HEK293T (cell line): ENCODE measurements at regions not wholly inside any gene's neighbourhood (a gene's known extent, or its start where the extent isn't known, plus 50 kb on each side); places are given as distances from the start of the nearest gene placed in this dataset.

Experiments used
- ARNT ChIP-seq: fragments of 450-650 bp; IDR thresholded peaks from 2 replicates; pipeline ENCODE4 v1.6.1; 2017; ENCODE audit warnings: mild to moderate bottlenecking
- BHLHE40 ChIP-seq: fragments of 450-650 bp; IDR thresholded peaks from 2 replicates; pipeline ENCODE4 v1.6.1; 2016; ENCODE audit warnings: mild to moderate bottlenecking, moderate library complexity, borderline replicate concordance
- CTBP1 ChIP-seq: fragments of 450-650 bp; IDR thresholded peaks from 2 replicates; pipeline ENCODE4 v1.6.1; 2016; ENCODE audit warnings: borderline replicate concordance
- ELF4 ChIP-seq: fragments of 450-650 bp; IDR thresholded peaks from 2 replicates; pipeline ENCODE4 v1.6.1; 2017; ENCODE audit warnings: antibody characterized with exemption
- FOXA1 ChIP-seq: fragments of 450-650 bp; IDR thresholded peaks from 2 replicates; pipeline ENCODE4 v1.6.1; 2016; ENCODE audit warnings: mild to moderate bottlenecking
- FOXM1 ChIP-seq: fragments of 450-650 bp; IDR thresholded peaks from 2 replicates; pipeline ENCODE4 v1.6.1; 2017; ENCODE audit warnings: mild to moderate bottlenecking, borderline replicate concordance
- HDGF ChIP-seq: fragments of 450-650 bp; IDR thresholded peaks from 2 replicates; pipeline ENCODE4 v1.6.1; 2017; ENCODE audit warnings: antibody characterized with exemption, borderline replicate concordance
- L3MBTL2 ChIP-seq: fragments of 450-650 bp; conservative IDR thresholded peaks from 2 replicates; pipeline ENCODE4 v1.6.1; 2016; ENCODE audit warnings: mild to moderate bottlenecking
- NFRKB ChIP-seq: fragments of 450-650 bp; IDR thresholded peaks from 2 replicates; pipeline ENCODE4 v1.6.1; 2016; ENCODE audit warnings: mild to moderate bottlenecking, moderate library complexity
- PKNOX1 ChIP-seq: fragments of 450-650 bp; IDR thresholded peaks from 2 replicates; pipeline ENCODE4 v1.6.1; 2016
- SP1 ChIP-seq: fragments of 450-650 bp; IDR thresholded peaks from 2 replicates; pipeline ENCODE4 v1.6.1; 2017
- SUZ12 ChIP-seq: fragments of 450-650 bp; IDR thresholded peaks from 2 replicates; pipeline ENCODE4 v1.6.1; 2016; ENCODE audit warnings: mild to moderate bottlenecking
- TARDBP ChIP-seq: fragments of 450-650 bp; IDR thresholded peaks from 2 replicates; pipeline ENCODE4 v1.6.1; 2016
- ZNF384 ChIP-seq: fragments of 450-650 bp; IDR thresholded peaks from 2 replicates; pipeline ENCODE4 v1.6.1; 2016

- TF ChIP-seq SP1 = no peak
- TF ChIP-seq PKNOX1 = no peak
- no peak for TF ChIP-seq FOXM1
- no peak for TF ChIP-seq BHLHE40
- TF ChIP-seq ELF4 = no peak
- TF ChIP-seq HDGF = no peak
- no peak for TF ChIP-seq NFRKB
- no peak for TF ChIP-seq L3MBTL2
- TF ChIP-seq ZNF384 = no peak
- no peak for TF ChIP-seq FOXA1
- TF ChIP-seq SUZ12 = no peak
- TF ChIP-seq TARDBP = no peak
- no peak for TF ChIP-seq ARNT
- TF ChIP-seq CTBP1 = no peak
Observed at GRCh38 chr3:81095956-81096355, 665.5 kb downstream of the GBE1 start.
